Keratinocyte (primary cell): ENCODE measurements at regions not wholly inside any gene's neighbourhood (a gene's known extent, or its start where the extent isn't known, plus 50 kb on each side); places are given as distances from the start of the nearest gene placed in this dataset.

Experiments used
- EZH2 ChIP-seq: IDR thresholded peaks from one replicate; pipeline ENCODE4 v1.6.1; 2012; ENCODE audit warnings: inconsistent platforms, mild to moderate bottlenecking, low read length, moderate library complexity
- TF ChIP-seq, protein P1 (sequence below), 3 experiments: IDR thresholded peaks in 1 of 3; conservative IDR thresholded peaks in 1 of 3; optimal IDR thresholded peaks in 1 of 3; 2 replicates in 2 of 3; 3 replicates in 1 of 3; pipeline versions ENCODE3 to v1.5.1; 2011; ENCODE audit warnings: low read length in 3 of 3, mild to moderate bottlenecking in 3 of 3, moderate library complexity in 2 of 3, control low read depth in 1 of 3, inconsistent platforms in 1 of 3; ENCODE audit not compliant: insufficient read depth in 2 of 3; ENCODE audit errors: extremely low read depth in 1 of 3

- TF ChIP-seq, protein P1, sequence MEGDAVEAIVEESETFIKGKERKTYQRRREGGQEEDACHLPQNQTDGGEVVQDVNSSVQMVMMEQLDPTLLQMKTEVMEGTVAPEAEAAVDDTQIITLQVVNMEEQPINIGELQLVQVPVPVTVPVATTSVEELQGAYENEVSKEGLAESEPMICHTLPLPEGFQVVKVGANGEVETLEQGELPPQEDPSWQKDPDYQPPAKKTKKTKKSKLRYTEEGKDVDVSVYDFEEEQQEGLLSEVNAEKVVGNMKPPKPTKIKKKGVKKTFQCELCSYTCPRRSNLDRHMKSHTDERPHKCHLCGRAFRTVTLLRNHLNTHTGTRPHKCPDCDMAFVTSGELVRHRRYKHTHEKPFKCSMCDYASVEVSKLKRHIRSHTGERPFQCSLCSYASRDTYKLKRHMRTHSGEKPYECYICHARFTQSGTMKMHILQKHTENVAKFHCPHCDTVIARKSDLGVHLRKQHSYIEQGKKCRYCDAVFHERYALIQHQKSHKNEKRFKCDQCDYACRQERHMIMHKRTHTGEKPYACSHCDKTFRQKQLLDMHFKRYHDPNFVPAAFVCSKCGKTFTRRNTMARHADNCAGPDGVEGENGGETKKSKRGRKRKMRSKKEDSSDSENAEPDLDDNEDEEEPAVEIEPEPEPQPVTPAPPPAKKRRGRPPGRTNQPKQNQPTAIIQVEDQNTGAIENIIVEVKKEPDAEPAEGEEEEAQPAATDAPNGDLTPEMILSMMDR (optimal IDR thresholded peaks at IDR 0.05 in 1 of 3, IDR thresholded peaks at IDR 0.05 in 1 of 3, conservative IDR thresholded peaks at IDR 0.05 in 1 of 3; ENCODE audit: extremely low read depth in 1 of 3, insufficient read depth in 2 of 3, low read length in 3 of 3): no peak
- no peak for TF ChIP-seq EZH2
Observed at GRCh38 chr4:151618858-151619257, 141.9 kb downstream of the GATB start.
